Nephron (organoid): ENCODE measurements at regions not wholly inside any gene's neighbourhood (a gene's known extent, or its start where the extent isn't known, plus 50 kb on each side); places are given as distances from the start of the nearest gene placed in this dataset.

ENCODE experiments used
- H3K27ac Mint-ChIP-seq, 3 experiments: 2 replicates each; pipeline ENCODE4 v1.8.0; 2020; ENCODE audit warnings: mixed read lengths in 3 of 3, mild to moderate bottlenecking in 2 of 3, moderate library complexity in 1 of 3
- H3K27me3 Mint-ChIP-seq: 2 replicates; pipeline ENCODE4 v1.8.0; 2021; ENCODE audit warnings: low read depth, mild to moderate bottlenecking, moderate library complexity, mixed read lengths
- H3K36me3 Mint-ChIP-seq: 2 replicates; pipeline ENCODE4 v1.8.0; 2020; ENCODE audit warnings: low read depth, mixed read lengths
- H3K4me1 Mint-ChIP-seq: 2 replicates; pipeline ENCODE4 v1.8.0; 2020; ENCODE audit warnings: mixed read lengths
- H3K4me3 Mint-ChIP-seq, 3 experiments: 2 replicates each; pipeline ENCODE4 v1.8.0; 2020; ENCODE audit warnings: mild to moderate bottlenecking in 3 of 3, mixed read lengths in 3 of 3, moderate library complexity in 2 of 3
- H3K9me3 Mint-ChIP-seq: 2 replicates; pipeline ENCODE4 v1.8.0; 2020; ENCODE audit warnings: mixed read lengths
- TF ChIP-seq, protein P1 (sequence below), 3 experiments: fragments of 200-600 bp; sonication (generic); IDR thresholded peaks; one replicate each; pipeline ENCODE4 v1.5.0; 2021; ENCODE audit warnings: antibody characterized with exemption in 3 of 3; ENCODE audit not compliant: unreplicated experiment in 3 of 3

DNA sequence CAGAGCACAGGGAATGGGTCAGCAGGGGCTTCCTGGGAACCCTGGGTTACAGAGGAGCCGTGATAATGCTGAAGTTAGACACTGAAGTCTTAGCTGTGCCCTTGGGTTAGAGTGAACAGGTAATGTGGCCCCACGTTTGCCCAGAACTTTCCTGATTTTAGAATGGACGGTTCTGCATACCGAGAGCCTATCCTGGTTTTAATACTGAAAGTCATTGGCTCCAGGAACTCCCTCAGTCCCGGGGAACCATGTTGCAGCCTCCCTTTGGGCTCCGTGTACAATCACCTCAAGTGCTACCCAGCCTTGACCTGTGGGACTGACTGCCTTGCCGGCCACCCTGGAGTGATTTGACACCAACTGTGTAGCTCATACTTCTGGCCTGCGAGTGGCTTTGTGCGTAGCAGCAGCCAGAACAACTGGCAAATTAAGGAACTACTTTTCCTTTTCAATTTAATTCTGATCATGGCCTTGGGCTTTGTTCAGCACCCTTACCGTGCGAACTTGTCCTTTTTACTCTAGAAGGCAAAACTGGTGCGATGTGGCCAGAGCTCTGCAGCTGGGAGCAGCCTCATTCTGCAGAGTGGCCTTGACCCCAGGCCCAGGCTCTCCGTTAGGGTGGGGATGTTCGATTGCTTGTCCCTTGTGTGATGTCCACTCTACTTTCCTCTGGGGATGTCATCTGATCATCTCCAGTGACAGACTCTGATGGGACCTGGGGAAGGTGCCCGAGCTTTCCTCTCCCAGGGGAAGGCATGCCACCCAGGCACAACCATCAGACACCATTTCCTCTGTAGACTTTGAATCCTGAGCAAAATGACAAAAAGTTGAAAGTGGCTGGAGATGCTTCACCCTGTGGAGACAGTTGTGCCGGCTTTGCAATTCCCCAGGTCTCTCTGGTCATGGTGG lies 265.9 kb downstream of the GLRX3 start:
- H3K9me3 Mint-ChIP-seq: peaks cover 9% of the 10 kb centered on the region
- H3K4me3 Mint-ChIP-seq: no peak overlapping the region
- H3K4me1 Mint-ChIP-seq: no peaks in the 10 kb centered on the region
- H3K27me3 Mint-ChIP-seq: peaks cover 12% of the 10 kb centered on the region
- no peak overlapping the region for H3K27ac Mint-ChIP-seq
- TF ChIP-seq, protein P1, sequence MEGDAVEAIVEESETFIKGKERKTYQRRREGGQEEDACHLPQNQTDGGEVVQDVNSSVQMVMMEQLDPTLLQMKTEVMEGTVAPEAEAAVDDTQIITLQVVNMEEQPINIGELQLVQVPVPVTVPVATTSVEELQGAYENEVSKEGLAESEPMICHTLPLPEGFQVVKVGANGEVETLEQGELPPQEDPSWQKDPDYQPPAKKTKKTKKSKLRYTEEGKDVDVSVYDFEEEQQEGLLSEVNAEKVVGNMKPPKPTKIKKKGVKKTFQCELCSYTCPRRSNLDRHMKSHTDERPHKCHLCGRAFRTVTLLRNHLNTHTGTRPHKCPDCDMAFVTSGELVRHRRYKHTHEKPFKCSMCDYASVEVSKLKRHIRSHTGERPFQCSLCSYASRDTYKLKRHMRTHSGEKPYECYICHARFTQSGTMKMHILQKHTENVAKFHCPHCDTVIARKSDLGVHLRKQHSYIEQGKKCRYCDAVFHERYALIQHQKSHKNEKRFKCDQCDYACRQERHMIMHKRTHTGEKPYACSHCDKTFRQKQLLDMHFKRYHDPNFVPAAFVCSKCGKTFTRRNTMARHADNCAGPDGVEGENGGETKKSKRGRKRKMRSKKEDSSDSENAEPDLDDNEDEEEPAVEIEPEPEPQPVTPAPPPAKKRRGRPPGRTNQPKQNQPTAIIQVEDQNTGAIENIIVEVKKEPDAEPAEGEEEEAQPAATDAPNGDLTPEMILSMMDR (IDR thresholded peaks at IDR 0.05; ENCODE audit: unreplicated experiment in 3 of 3): no peak
- no peaks in the 10 kb centered on the region for H3K36me3 Mint-ChIP-seq

DNA sequence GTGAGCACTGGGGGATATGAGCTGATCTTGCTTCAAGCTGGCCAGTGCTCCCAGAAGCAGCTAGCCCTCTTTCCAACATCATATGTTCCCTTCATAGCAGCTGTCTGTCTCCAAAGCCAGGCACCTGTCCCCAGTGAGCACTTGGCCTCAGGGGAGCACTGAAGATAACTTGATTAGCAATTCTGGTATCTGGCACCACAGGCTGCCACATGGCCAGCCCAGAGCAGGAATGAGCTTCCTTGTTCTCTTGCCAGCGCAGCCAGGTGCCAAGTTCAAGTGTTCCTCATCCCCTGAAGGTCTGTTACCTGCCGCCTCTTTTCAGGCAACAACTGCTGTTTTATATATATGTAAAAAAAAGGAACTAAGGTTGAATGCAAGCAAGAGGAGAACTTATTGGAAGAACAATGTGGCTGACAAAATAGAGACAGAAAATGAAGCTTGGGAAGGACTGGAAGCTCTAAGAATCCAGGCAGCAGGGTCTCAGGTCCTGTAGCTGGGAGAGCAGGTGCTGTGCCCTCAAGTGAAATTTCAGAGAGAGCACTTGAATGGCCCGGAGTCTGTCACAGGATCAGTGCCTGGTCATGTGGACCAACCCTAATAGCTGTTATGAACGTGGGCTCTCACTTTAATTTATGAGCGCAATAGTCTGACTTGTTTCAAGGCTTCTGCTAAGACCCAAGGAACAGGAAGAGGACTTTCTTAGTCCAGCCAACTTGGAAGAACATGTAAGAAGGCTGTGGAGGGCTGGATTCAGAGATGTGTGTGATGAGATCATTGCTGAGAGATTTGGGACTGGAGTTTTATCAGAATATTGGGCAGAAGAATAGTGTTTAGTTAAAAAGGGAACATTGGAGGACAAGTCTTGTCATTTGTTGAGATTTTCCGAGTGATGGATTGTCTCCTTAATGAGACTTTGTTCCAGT lies 267.2 kb downstream of the GLRX3 start:
- H3K27me3 Mint-ChIP-seq: peaks cover 12% of the 10 kb centered on the region
- no peaks in the 10 kb centered on the region for H3K36me3 Mint-ChIP-seq
- H3K9me3 Mint-ChIP-seq: peaks cover 5% of the 10 kb centered on the region
- TF ChIP-seq, protein P1 (IDR thresholded peaks at IDR 0.05; ENCODE audit: unreplicated experiment in 3 of 3): no peak
- no peaks in the 10 kb centered on the region for H3K4me1 Mint-ChIP-seq
- H3K27ac Mint-ChIP-seq: no peak overlapping the region
- no peak overlapping the region for H3K4me3 Mint-ChIP-seq

DNA sequence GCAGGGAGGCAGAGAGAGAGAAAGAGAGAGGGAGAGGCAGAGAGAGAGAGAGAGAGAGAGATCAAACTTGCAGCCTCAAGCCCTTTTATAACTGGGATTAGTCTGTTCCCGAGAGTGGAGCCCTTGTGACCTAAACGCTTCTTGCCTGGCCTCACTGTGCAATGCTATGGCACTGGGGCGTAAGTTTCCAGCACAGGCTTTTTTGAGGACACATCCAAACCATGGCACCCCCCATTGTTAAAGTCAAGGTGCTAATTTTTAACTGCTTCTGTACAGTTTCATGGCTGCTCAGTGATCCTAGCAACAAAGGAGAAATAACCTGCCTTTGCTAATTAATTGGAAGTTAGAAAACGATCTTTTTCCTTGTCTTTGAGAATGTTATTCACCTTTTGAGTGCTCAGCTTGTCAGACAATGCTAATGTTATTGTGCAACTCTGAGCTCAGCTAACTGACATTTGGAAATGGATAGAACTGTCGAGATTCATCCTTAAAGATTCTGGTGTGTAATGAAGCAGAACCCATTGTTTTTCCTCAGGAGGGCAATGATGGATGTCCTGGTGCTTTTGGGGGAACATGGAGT lies 268.4 kb downstream of the GLRX3 start:
- Mint-ChIP-seq H3K36me3 (no peaks in the 10 kb centered on the region), H3K4me1 (no peaks in the 10 kb centered on the region), H3K9me3 (no peaks in the 10 kb centered on the region), H3K27ac (no peak overlapping the region), H3K27me3 (peaks cover 7% of the 10 kb centered on the region), H3K4me3 (no peak overlapping the region)
- TF ChIP-seq, protein P1 (IDR thresholded peaks at IDR 0.05; ENCODE audit: unreplicated experiment in 3 of 3): no peak

DNA sequence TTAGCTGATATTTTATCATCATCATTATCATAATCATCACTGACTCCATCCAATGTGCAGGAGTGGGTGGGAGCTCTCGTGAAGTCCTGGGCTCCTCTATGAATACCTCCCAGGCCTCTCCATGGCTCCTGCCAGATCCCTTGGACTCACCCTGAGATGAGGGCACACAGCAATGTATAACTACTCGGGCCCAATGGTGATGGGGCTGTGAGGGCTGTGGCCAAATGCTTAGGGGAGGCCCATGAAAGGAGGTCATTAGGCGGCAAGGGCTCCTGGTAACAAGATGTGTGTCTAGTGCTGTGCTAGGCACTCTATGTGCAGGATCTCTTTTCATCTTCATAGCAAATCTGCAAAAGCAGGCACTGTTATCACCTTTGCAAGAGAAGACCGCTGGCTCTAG lies 270.9 kb downstream of the GLRX3 start:
- H3K27me3 Mint-ChIP-seq: peaks cover 11% of the 10 kb centered on the region
- H3K27ac Mint-ChIP-seq: no peak overlapping the region
- TF ChIP-seq, protein P1 (IDR thresholded peaks at IDR 0.05; ENCODE audit: unreplicated experiment in 3 of 3): no peak
- H3K9me3 Mint-ChIP-seq: no peaks in the 10 kb centered on the region
- no peak overlapping the region for H3K4me3 Mint-ChIP-seq
- H3K4me1 Mint-ChIP-seq: no peaks in the 10 kb centered on the region
- no peaks in the 10 kb centered on the region for H3K36me3 Mint-ChIP-seq

DNA sequence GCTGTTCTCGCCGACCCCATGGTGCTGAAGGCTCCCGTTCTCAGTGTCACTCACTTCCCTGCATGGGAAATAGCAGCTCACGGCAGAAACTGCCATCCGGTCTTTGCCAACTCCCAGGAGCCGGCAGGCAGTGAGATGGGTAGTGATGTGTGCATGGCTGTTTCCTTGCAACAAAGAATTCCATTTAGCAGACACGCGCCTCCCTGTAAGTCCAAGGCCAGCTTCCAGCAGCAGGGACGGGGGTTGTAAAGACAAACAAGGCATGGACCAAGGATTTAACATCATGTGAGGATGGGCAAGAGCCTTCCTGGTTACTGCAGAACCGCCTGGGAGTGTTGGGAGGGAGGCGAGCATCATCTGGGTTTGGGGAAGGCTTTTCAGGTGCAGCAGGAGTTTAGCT lies 273.1 kb downstream of the GLRX3 start:
- TF ChIP-seq, protein P1 (IDR thresholded peaks at IDR 0.05; ENCODE audit: unreplicated experiment in 3 of 3): no peak
- H3K9me3 Mint-ChIP-seq: no peaks in the 10 kb centered on the region
- H3K27ac Mint-ChIP-seq: no peak overlapping the region
- peaks cover 8% of the 10 kb centered on the region for H3K27me3 Mint-ChIP-seq
- H3K36me3 Mint-ChIP-seq: no peaks in the 10 kb centered on the region
- no peak overlapping the region for H3K4me3 Mint-ChIP-seq
- H3K4me1 Mint-ChIP-seq: no peaks in the 10 kb centered on the region
